ENCODE measurements at regions not wholly inside any gene's neighbourhood (a gene's known extent, or its start where the extent isn't known, plus 50 kb on each side); places are given as distances from the start of the nearest gene placed in this dataset.

GRCh38 chr11:122468965-122469364, 186.6 kb upstream of the UBASH3B start:
- no peak for TF ChIP-seq CTCF (IDR thresholded peaks at IDR 0.05; ENCODE audit: insufficient read depth, low read length, missing control alignments)
- CTCF ChIA-PET, result no interaction called here
- H3K4me3 ChIP-seq (ENCODE audit: low read depth, low read length), result no peak overlapping the region
- DNase-seq (ENCODE audit: low read depth, low spot score), result no peak
- POLR2A ChIA-PET, result interaction anchor here (0.7 kb wide), 1 partner anchor 16 kb away, joined by 3 read pairs; no protein-coding TSS in a partner anchor

GRCh38 chr11:122463530-122463929, 192.0 kb upstream of the UBASH3B start:
- CTCF ChIA-PET, result no interaction called here
- POLR2A ChIA-PET, result no interaction called here
- no peak for TF ChIP-seq CTCF (IDR thresholded peaks at IDR 0.05; ENCODE audit: insufficient read depth, low read length, missing control alignments)
- no peak for DNase-seq (ENCODE audit: low read depth, low spot score)
- no peak overlapping the region for H3K4me3 ChIP-seq (ENCODE audit: low read depth, low read length)

DNA sequence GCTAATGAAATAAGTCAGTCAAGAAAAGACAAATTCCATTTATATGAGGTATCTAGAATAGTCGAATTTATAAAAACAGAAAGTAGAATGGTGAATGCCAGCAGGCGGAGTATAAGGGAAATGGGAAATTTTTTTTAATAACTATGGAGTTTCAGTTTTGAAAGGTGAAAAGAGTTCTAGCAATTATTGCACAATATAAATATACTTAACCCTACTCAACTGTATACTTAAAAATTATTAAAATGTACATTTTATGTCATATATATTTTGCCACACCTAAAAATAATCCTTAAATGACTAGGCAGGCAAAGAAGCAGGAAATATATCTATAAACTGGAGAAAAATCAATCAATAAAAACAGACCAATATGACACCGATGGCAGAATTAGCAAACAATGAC, 196.5 kb upstream of the UBASH3B start:
- no peak for TF ChIP-seq CTCF (IDR thresholded peaks at IDR 0.05; ENCODE audit: insufficient read depth, low read length, missing control alignments)
- ChIA-PET POLR2A (no interaction called here), CTCF (no interaction called here)
- H3K4me3 ChIP-seq (ENCODE audit: low read depth, low read length), result no peak overlapping the region
- no peak for DNase-seq (ENCODE audit: low read depth, low spot score)

DNA sequence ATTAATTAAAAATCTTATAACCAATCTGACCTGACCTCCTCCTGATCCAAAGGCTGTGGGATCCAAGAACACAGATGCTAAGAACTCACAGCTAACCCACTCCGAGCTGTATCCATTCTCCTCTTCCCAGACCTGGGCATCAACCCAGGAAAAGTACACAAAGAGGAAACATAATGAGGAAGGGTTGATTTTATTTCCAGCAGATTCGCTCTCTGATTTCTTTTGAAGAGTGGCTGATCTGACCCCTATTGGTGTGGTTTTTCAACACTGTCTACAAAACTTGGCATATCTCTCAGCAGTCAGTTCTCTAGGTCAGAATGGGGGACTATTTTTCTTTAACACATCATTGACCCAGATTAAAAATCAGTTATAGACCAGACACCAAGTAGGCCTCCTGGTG, 201.9 kb upstream of the UBASH3B start:
- DNase-seq (ENCODE audit: low read depth, low spot score), result no peak
- POLR2A ChIA-PET, result no interaction called here
- TF ChIP-seq CTCF (IDR thresholded peaks at IDR 0.05; ENCODE audit: insufficient read depth, low read length, missing control alignments), result no peak
- no peak overlapping the region for H3K4me3 ChIP-seq (ENCODE audit: low read depth, low read length)
- CTCF ChIA-PET, result interaction anchor here (0.6 kb wide), 1 partner anchor 527 kb away, joined by 3 read pairs; no protein-coding TSS in a partner anchor

- TF ChIP-seq CTCF (IDR thresholded peaks at IDR 0.05; ENCODE audit: insufficient read depth, low read length, missing control alignments), result no peak
- ChIA-PET CTCF (no interaction called here), POLR2A (no interaction called here)
- no peak overlapping the region for H3K4me3 ChIP-seq (ENCODE audit: low read depth, low read length)
- no peak for DNase-seq (ENCODE audit: low read depth, low spot score)
Measured at GRCh38 chr11:122451911-122452310, 203.6 kb upstream of the UBASH3B start.

DNA sequence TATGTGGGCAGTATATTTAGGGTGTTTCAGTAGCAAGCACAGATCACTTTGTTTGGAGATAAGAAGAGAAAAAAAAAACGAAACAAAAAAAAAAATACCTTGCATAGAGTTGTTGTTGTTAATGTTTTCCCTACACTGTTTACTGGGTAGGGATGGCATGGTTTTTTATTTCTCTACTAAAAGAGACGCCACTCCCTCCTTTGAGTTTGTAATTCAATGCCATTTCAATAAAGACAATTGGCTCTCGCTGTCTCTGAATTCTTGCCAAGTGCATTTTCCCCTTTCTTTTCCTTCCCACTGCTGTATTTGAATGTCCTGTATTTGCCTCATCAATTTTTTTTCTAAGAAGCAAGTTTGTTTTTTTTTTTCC, 213.9 kb upstream of the UBASH3B start:
- no peak for TF ChIP-seq CTCF (IDR thresholded peaks at IDR 0.05; ENCODE audit: insufficient read depth, low read length, missing control alignments)
- peak overlapping the region; percentile 33 for H3K4me3 ChIP-seq (ENCODE audit: low read depth, low read length)

More for the DNA sequence above, 213.9 kb upstream of the UBASH3B start:
- CTCF ChIA-PET, result no interaction called here
- POLR2A ChIA-PET, result interaction anchor here (0.8 kb wide), 1 partner anchor 9 kb away, joined by 3 read pairs; no protein-coding TSS in a partner anchor
- no peak for DNase-seq (ENCODE audit: low read depth, low spot score)

All from AG04449 (cell line).